Endodermal cell (in vitro differentiated cells): ENCODE measurements at regions not wholly inside any gene's neighbourhood (a gene's known extent, or its start where the extent isn't known, plus 50 kb on each side); places are given as distances from the start of the nearest gene placed in this dataset.

Experiments used
- DNase-seq: peaks from one replicate; pipeline ENCODE4 v3.0.0-alpha.2; 2017
- H3K27ac ChIP-seq: 2 replicates; pipeline ENCODE4 v1.5.1; 2013; ENCODE audit warnings: mild to moderate bottlenecking, low read depth, low read length, moderate library complexity
- H3K27me3 ChIP-seq: 2 replicates; pipeline ENCODE4 v1.6.1; 2013; ENCODE audit warnings: mild to moderate bottlenecking, low read length, moderate library complexity; ENCODE audit not compliant: insufficient read depth, control insufficient read depth, poor library complexity, severe bottlenecking
- H3K36me3 ChIP-seq: 2 replicates; pipeline ENCODE4 v1.7.0; 2013; ENCODE audit warnings: mild to moderate bottlenecking, low read length, moderate library complexity; ENCODE audit not compliant: control insufficient read depth, insufficient read depth
- H3K4me1 ChIP-seq: one replicate; pipeline ENCODE4 v1.7.0; 2013; ENCODE audit warnings: low read length; ENCODE audit not compliant: control insufficient read depth, insufficient read depth
- H3K4me3 ChIP-seq: 2 replicates; pipeline ENCODE4 v1.5.1; 2013; ENCODE audit warnings: mild to moderate bottlenecking, low read length, moderate library complexity
- H3K9ac ChIP-seq: 2 replicates; pipeline ENCODE4 v1.6.1; 2013; ENCODE audit warnings: mild to moderate bottlenecking, low read length, moderate library complexity; ENCODE audit not compliant: poor library complexity, severe bottlenecking; ENCODE audit errors: extremely low read depth
- H3K9me3 ChIP-seq: 2 replicates; pipeline ENCODE4 v1.6.1; 2013; ENCODE audit warnings: mild to moderate bottlenecking, low read length, moderate library complexity; ENCODE audit not compliant: control insufficient read depth
- H3K27ac Mint-ChIP-seq: 2 replicates; pipeline ENCODE4 v1.8.0; 2020; ENCODE audit warnings: mixed read lengths
- H3K27me3 Mint-ChIP-seq: 2 replicates; pipeline ENCODE4 v1.8.0; 2021; ENCODE audit warnings: mild to moderate bottlenecking, mixed read lengths; ENCODE audit not compliant: insufficient read depth
- H3K36me3 Mint-ChIP-seq: 2 replicates; pipeline ENCODE4 v1.8.0; 2020; ENCODE audit warnings: low read depth, mixed read lengths
- H3K4me1 Mint-ChIP-seq: 2 replicates; pipeline ENCODE4 v1.8.0; 2020; ENCODE audit warnings: mixed read lengths
- H3K4me3 Mint-ChIP-seq: 2 replicates; pipeline ENCODE4 v1.8.0; 2020; ENCODE audit warnings: mild to moderate bottlenecking, moderate library complexity, mixed read lengths
- H3K9me3 Mint-ChIP-seq: 2 replicates; pipeline ENCODE4 v1.8.0; 2020; ENCODE audit warnings: mild to moderate bottlenecking, mixed read lengths
- CTCF ChIP-seq: fragments of 200-600 bp; sonication (generic); conservative IDR thresholded peaks from 2 replicates; pipeline ENCODE4 v1.5.0; 2021; ENCODE audit warnings: antibody characterized with exemption, mild to moderate bottlenecking
- WGBS, 2 experiments: methylation state at CpG; one replicate each; pipeline versions ENCODE4 v1.1.5 to v1.1.7; 2013; ENCODE audit warnings: missing lambda C conversion rate in 2 of 2, mixed read lengths in 1 of 2; ENCODE audit not compliant: insufficient coverage in 1 of 2, insufficient read length in 1 of 2; 5-methylcytosine and 5-hydroxymethylcytosine counted together

GRCh38 chr11:101296896-101297295 is 167.3 kb upstream of the PGR start:
- no peak overlapping the region for H3K4me3 ChIP-seq
- Mint-ChIP-seq H3K27me3 (no peaks in the 10 kb centered on the region), H3K9me3 (no peaks in the 10 kb centered on the region), H3K27ac (no peak overlapping the region), H3K4me1 (no peaks in the 10 kb centered on the region), H3K4me3 (no peak overlapping the region), H3K36me3 (no peaks in the 10 kb centered on the region)
- H3K36me3 ChIP-seq: no peaks in the 10 kb centered on the region
- DNase-seq: no peak
- no peak for TF ChIP-seq CTCF
- no peaks in the 10 kb centered on the region for H3K4me1 ChIP-seq
- no peaks in the 10 kb centered on the region for H3K9me3 ChIP-seq
- H3K27ac ChIP-seq: no peak overlapping the region
- H3K27me3 ChIP-seq: no peaks in the 10 kb centered on the region
- H3K9ac ChIP-seq: no peak overlapping the region

- Histone ChIP-seq H3K27ac (no peak overlapping the region), H3K36me3 (no peaks in the 10 kb centered on the region), H3K4me1 (no peaks in the 10 kb centered on the region), H3K9me3 (no peaks in the 10 kb centered on the region), H3K27me3 (no peaks in the 10 kb centered on the region), H3K9ac (no peak overlapping the region), H3K4me3 (no peak overlapping the region)
- no peak for DNase-seq
- TF ChIP-seq CTCF: no peak
- Mint-ChIP-seq H3K4me3 (no peak overlapping the region), H3K36me3 (no peaks in the 10 kb centered on the region), H3K27ac (no peak overlapping the region), H3K9me3 (peaks cover 3% of the 10 kb centered on the region), H3K4me1 (no peaks in the 10 kb centered on the region), H3K27me3 (no peaks in the 10 kb centered on the region)
- WGBS, 2 experiments: 87 to 88% methylated on average over 2 of the region's 2 CpGs
These were observed 163.1 kb upstream of the PGR start for GRCh38 chr11:101292661-101293240.

DNA sequence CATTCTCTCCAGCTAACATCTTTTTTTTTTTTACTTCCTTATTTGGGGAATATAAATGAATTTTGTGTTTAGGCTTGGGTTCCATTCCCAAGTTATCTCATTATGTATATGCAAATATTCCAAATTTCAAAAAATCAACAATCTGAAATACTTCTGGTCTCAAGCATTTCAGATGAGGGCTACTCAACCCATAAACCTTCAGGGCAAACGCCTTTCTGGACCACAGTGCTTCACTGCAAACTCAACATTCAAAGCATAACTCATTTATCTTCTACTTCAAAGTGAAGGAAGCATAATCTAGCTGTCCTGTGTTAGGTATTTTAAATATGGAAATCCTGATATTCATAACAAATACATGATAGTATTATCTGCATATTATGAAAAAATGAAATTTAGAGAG is 161.7 kb upstream of the PGR start:
- H3K27me3 ChIP-seq: no peaks in the 10 kb centered on the region
- Mint-ChIP-seq H3K4me1 (no peaks in the 10 kb centered on the region), H3K4me3 (no peak overlapping the region), H3K9me3 (peaks cover 3% of the 10 kb centered on the region), H3K27ac (no peak overlapping the region), H3K36me3 (no peaks in the 10 kb centered on the region), H3K27me3 (no peaks in the 10 kb centered on the region)
- no peak for DNase-seq
- peaks cover 2% of the 10 kb centered on the region for H3K9me3 ChIP-seq
- H3K4me3 ChIP-seq: no peak overlapping the region
- TF ChIP-seq CTCF: no peak
- no peak overlapping the region for H3K9ac ChIP-seq
- 70% methylated on average over 1 of the region's 1 CpG; no CpG with 5 or more reads in 1 of the 2 experiments for WGBS, 2 experiments
- no peaks in the 10 kb centered on the region for H3K4me1 ChIP-seq
- no peaks in the 10 kb centered on the region for H3K36me3 ChIP-seq
- no peak overlapping the region for H3K27ac ChIP-seq
